H1 (cell line): ENCODE measurements at regions not wholly inside any gene's neighbourhood (a gene's known extent, or its start where the extent isn't known, plus 50 kb on each side); places are given as distances from the start of the nearest gene placed in this dataset.

Experiments
- CTCF ChIA-PET: fragments of 300-600 bp; sonication (Branson Sonifier 250); formaldehyde crosslinking; loops from one replicate; lab custom pipeline; 2021; ENCODE audit not compliant: partially characterized antibody; lab: Charles Lee
- POLR2A ChIA-PET: fragments of 300-600 bp; sonication (Branson Sonifier 250); formaldehyde crosslinking; loops from one replicate; lab custom pipeline; 2021; ENCODE audit warnings: inconsistent platforms; ENCODE audit not compliant: partially characterized antibody; lab: Charles Lee
- DNase-seq, 2 experiments: peaks; one replicate each; pipeline versions ENCODE4 v3.0.0 to v3.0.0-alpha.2; 2010 to 2022; ENCODE audit warnings: low spot score in 2 of 2, low read depth in 1 of 2, mixed read lengths in 1 of 2
- FAIRE-seq: peaks from 2 replicates; lab custom pipeline; 2011; peaks lifted over from hg19 to GRCh38; lab: Jason Lieb, UNC
- H2AFZ ChIP-seq: 2 replicates; pipeline ENCODE4 v1.8.1; 2012; ENCODE audit warnings: low read length, inconsistent platforms
- H2AK5ac ChIP-seq: 2 replicates; pipeline ENCODE4 v1.6.1; 2013; ENCODE audit warnings: low read depth, low read length
- H2BK120ac ChIP-seq: replicated peaks from 2 replicates; pipeline ENCODE3; 2013; ENCODE audit warnings: low read depth, low read length, inconsistent platforms
- H2BK12ac ChIP-seq: 2 replicates; pipeline ENCODE4 v1.6.1; 2013; ENCODE audit warnings: low read depth, low read length
- H2BK15ac ChIP-seq: 2 replicates; pipeline ENCODE4 v1.6.1; 2013; ENCODE audit warnings: low read length
- H2BK20ac ChIP-seq: 2 replicates; pipeline ENCODE4 v1.6.1; 2013; ENCODE audit warnings: low read length
- H2BK5ac ChIP-seq: 2 replicates; pipeline ENCODE4 v1.6.1; 2013; ENCODE audit warnings: low read depth, low read length
- H3K14ac ChIP-seq: 2 replicates; pipeline ENCODE4 v1.6.1; 2013; ENCODE audit warnings: inconsistent platforms; ENCODE audit not compliant: insufficient read length
- H3K18ac ChIP-seq: 2 replicates; pipeline ENCODE4 v1.6.1; 2013; ENCODE audit warnings: low read length; ENCODE audit errors: extremely low read depth
- H3K23ac ChIP-seq: 2 replicates; pipeline ENCODE4 v1.6.1; 2013; ENCODE audit warnings: inconsistent platforms; ENCODE audit not compliant: insufficient read length
- H3K23me2 ChIP-seq: 2 replicates; pipeline ENCODE4 v1.6.1; 2013; ENCODE audit warnings: low read depth, low read length
- H3K27ac ChIP-seq: 2 replicates; pipeline ENCODE4 v1.6.1; 2011; ENCODE audit warnings: low read depth, low read length, inconsistent platforms
- H3K27me3 ChIP-seq, 4 experiments: replicated peaks in 1 of 4; 1 replicate in 1 of 4; 2 replicates in 3 of 4; pipeline versions ENCODE4 v1.6.1 to v1.8.1; 2011 to 2013; ENCODE audit warnings: low read length in 3 of 4, mild to moderate bottlenecking in 3 of 4, inconsistent platforms in 2 of 4, mixed read lengths in 2 of 4, moderate library complexity in 1 of 4; ENCODE audit not compliant: control insufficient read depth in 3 of 4, insufficient read depth in 3 of 4; ENCODE audit errors: extremely low read depth in 1 of 4
- H3K36me3 ChIP-seq, 4 experiments: 2 replicates each; pipeline versions ENCODE4 v1.6.1 to v1.8.1; 2011 to 2013; ENCODE audit warnings: mild to moderate bottlenecking in 4 of 4, low read length in 3 of 4, moderate library complexity in 2 of 4, control low read depth in 1 of 4, inconsistent platforms in 1 of 4; ENCODE audit not compliant: insufficient read depth in 4 of 4, control insufficient read depth in 2 of 4
- H3K4ac ChIP-seq: replicated peaks from 2 replicates; pipeline ENCODE3; 2013; ENCODE audit warnings: low read length, low read depth, mixed read lengths, inconsistent platforms; ENCODE audit not compliant: insufficient read length
- H3K4me1 ChIP-seq, 4 experiments: replicated peaks in 1 of 4; 1 replicate in 1 of 4; 2 replicates in 3 of 4; pipeline versions ENCODE4 v1.6.1 to v1.8.1; 2011 to 2013; ENCODE audit warnings: low read length in 3 of 4, inconsistent platforms in 2 of 4, mixed read lengths in 1 of 4; ENCODE audit not compliant: insufficient read depth in 4 of 4, control insufficient read depth in 3 of 4
- H3K4me2 ChIP-seq, 2 experiments: 2 replicates each; pipeline versions ENCODE4 v1.6.1 to v1.8.1; 2011 to 2013; ENCODE audit warnings: low read depth in 2 of 2, low read length in 2 of 2, control low read depth in 1 of 2, inconsistent platforms in 1 of 2, mild to moderate bottlenecking in 1 of 2; ENCODE audit not compliant: insufficient read depth in 1 of 2
- H3K4me3 ChIP-seq, 4 experiments: fragments of 200-600, 300-600 bp in 1 of 4; sonication (generic), shearing (Covaris generic), sonication (Bioruptor Twin) in 1 of 4; 2 replicates each; pipeline versions ENCODE4 v1.5.1 to v1.8.1; 2011 to 2016; ENCODE audit warnings: low read length in 4 of 4, low read depth in 3 of 4, control low read depth in 2 of 4, inconsistent platforms in 2 of 4, mild to moderate bottlenecking in 2 of 4, mixed read lengths in 1 of 4, moderate library complexity in 1 of 4; ENCODE audit not compliant: insufficient read depth in 2 of 4; ENCODE audit errors: extremely low read depth in 1 of 4
- H3K56ac ChIP-seq: replicated peaks from 2 replicates; pipeline ENCODE3; 2013; ENCODE audit warnings: low read depth, mild to moderate bottlenecking, mixed read lengths, low read length, inconsistent platforms; ENCODE audit not compliant: insufficient read length
- H3K79me1 ChIP-seq: 2 replicates; pipeline ENCODE4 v1.6.1; 2013; ENCODE audit warnings: low read depth, low read length, control low read depth
- H3K79me2 ChIP-seq, 2 experiments: 2 replicates each; pipeline versions ENCODE4 v1.6.1 to v1.8.1; 2012 to 2013; ENCODE audit warnings: low read length in 2 of 2, mild to moderate bottlenecking in 2 of 2, inconsistent platforms in 1 of 2; ENCODE audit not compliant: insufficient read depth in 2 of 2, control insufficient read depth in 1 of 2
- H3K9ac ChIP-seq, 4 experiments: replicated peaks in 1 of 4; 1 replicate in 1 of 4; 2 replicates in 3 of 4; pipeline versions ENCODE4 v1.6.1 to v1.8.1; 2011 to 2013; ENCODE audit warnings: low read depth in 3 of 4, low read length in 3 of 4, control low read depth in 2 of 4, mild to moderate bottlenecking in 2 of 4, moderate library complexity in 2 of 4, inconsistent platforms in 1 of 4; ENCODE audit errors: extremely low read depth in 1 of 4
- H3K9me3 ChIP-seq, 2 experiments: 2 replicates each; pipeline versions ENCODE4 v1.6.1 to v1.8.1; 2012 to 2013; ENCODE audit warnings: mild to moderate bottlenecking in 2 of 2, moderate library complexity in 2 of 2, control low read depth in 1 of 2, inconsistent platforms in 1 of 2, low read depth in 1 of 2, low read length in 1 of 2, mixed read lengths in 1 of 2; ENCODE audit not compliant: insufficient read depth in 2 of 2
- H4K20me1 ChIP-seq, 2 experiments: replicated peaks in 1 of 2; 2 replicates each; pipeline versions ENCODE3 to v1.8.1; 2011 to 2013; ENCODE audit warnings: inconsistent platforms in 2 of 2, low read length in 2 of 2, mild to moderate bottlenecking in 1 of 2; ENCODE audit not compliant: insufficient read depth in 2 of 2, control insufficient read depth in 1 of 2
- H4K5ac ChIP-seq: 2 replicates; pipeline ENCODE4 v1.6.1; 2013; ENCODE audit warnings: low read length, low read depth, mixed read lengths, inconsistent platforms; ENCODE audit not compliant: insufficient read length
- H4K8ac ChIP-seq: 2 replicates; pipeline ENCODE4 v1.8.0; 2013; ENCODE audit warnings: mild to moderate bottlenecking, moderate library complexity, low read length, inconsistent platforms; ENCODE audit not compliant: insufficient read depth; ENCODE audit errors: extremely low read depth
- H4K91ac ChIP-seq: replicated peaks from 2 replicates; pipeline ENCODE3; 2013; ENCODE audit warnings: low read length, mixed read lengths, inconsistent platforms; ENCODE audit not compliant: insufficient read length
- SAP30 ChIP-seq: fragments of 300-600 bp; sonication (generic); IDR thresholded peaks from 2 replicates; pipeline ENCODE4 v1.7.1; 2012; ENCODE audit warnings: low read length, moderate library complexity, mild to moderate bottlenecking, inconsistent platforms; ENCODE audit not compliant: insufficient read depth, insufficient replicate concordance
- ZNF274 ChIP-seq: IDR thresholded peaks from 2 replicates; pipeline ENCODE4 v1.7.0; 2012; ENCODE audit warnings: low read length, borderline replicate concordance; ENCODE audit errors: extremely low read depth
- WGBS, 2 experiments: shearing (Covaris generic) in 1 of 2; methylation state at CpG; one replicate each; pipeline versions ENCODE4 v1.1.6 to v1.1.7; 2013 to 2015; ENCODE audit warnings: low lambda C conversion rate in 2 of 2, mixed read lengths in 2 of 2, inconsistent platforms in 1 of 2, low coverage in 1 of 2, missing lambda C conversion rate in 1 of 2; ENCODE audit not compliant: insufficient replicate concordance in 2 of 2, insufficient coverage in 1 of 2, insufficient read length in 1 of 2; ENCODE audit errors: extremely low coverage in 1 of 2, missing lambda C conversion rate in 1 of 2; 5-methylcytosine and 5-hydroxymethylcytosine counted together

- Histone ChIP-seq H2BK120ac (peak overlapping the region; percentile 33), H2BK15ac (no peak overlapping the region), H3K18ac (no peak overlapping the region), H2BK20ac (no peak overlapping the region), H3K23ac (no peak overlapping the region), H3K27ac (no peak overlapping the region), H3K4me1 (no peaks in the 10 kb centered on the region), H3K9me3 (no peaks in the 10 kb centered on the region), H2BK5ac (no peak overlapping the region; the same call in 1 of the 2 replicates), H4K91ac (no peak overlapping the region), H2BK12ac (no peak overlapping the region), H4K5ac (no peak overlapping the region), H2AK5ac (no peak overlapping the region), H3K9ac (no peak overlapping the region), H2AFZ (no peak overlapping the region), H3K27me3 (no peaks in the 10 kb centered on the region), H3K79me1 (no peaks in the 10 kb centered on the region), H3K36me3 (no peaks in the 10 kb centered on the region), H3K23me2 (no peaks in the 10 kb centered on the region), H4K20me1 (no peaks in the 10 kb centered on the region), H3K4me3 (no peak overlapping the region), H3K56ac (no peak overlapping the region), H3K14ac (peak overlapping the region; percentile 66), H3K4me2 (no peak overlapping the region), H3K4ac (no peak overlapping the region), H3K79me2 (no peaks in the 10 kb centered on the region), H4K8ac (no peak overlapping the region)
- CTCF ChIA-PET, result no interaction called here
- WGBS, 2 experiments, result 89% methylated on average over 4 of the region's 4 CpGs; no CpG with 5 or more reads in 1 of the 2 experiments
- TF ChIP-seq SAP30 (no peak), ZNF274 (no peak)
- DNase-seq, result no peak
- POLR2A ChIA-PET, result no interaction called here
- FAIRE-seq, result no peak
Observed at GRCh38 chr9:73402081-73403028, 250.7 kb downstream of the ANXA1 start.
